Mesenchymal stem cell (in vitro differentiated cells and primary cell): ENCODE measurements at regions not wholly inside any gene's neighbourhood (a gene's known extent, or its start where the extent isn't known, plus 50 kb on each side); places are given as distances from the start of the nearest gene placed in this dataset.

Experiments used
- DNase-seq: peaks from one replicate; pipeline ENCODE4 v3.0.0-alpha.2; 2013
- H2AFZ ChIP-seq: one replicate; pipeline ENCODE4 v1.6.1; 2013; ENCODE audit warnings: low read depth, mild to moderate bottlenecking, control low read depth, inconsistent platforms, low read length, moderate library complexity
- H2AK5ac ChIP-seq: 2 replicates; pipeline ENCODE4 v1.6.1; 2013; ENCODE audit warnings: low read length, moderate library complexity, mild to moderate bottlenecking, inconsistent platforms; ENCODE audit not compliant: severe bottlenecking
- H2BK120ac ChIP-seq: one replicate; pipeline ENCODE4 v1.6.1; 2013; ENCODE audit warnings: low read depth, mild to moderate bottlenecking, inconsistent platforms, low read length, moderate library complexity
- H2BK12ac ChIP-seq, 2 experiments: one replicate each; pipeline ENCODE4 v1.6.1; 2013; ENCODE audit warnings: inconsistent platforms in 2 of 2, low read length in 2 of 2, mild to moderate bottlenecking in 2 of 2, moderate library complexity in 2 of 2, control low read depth in 1 of 2
- H2BK15ac ChIP-seq: one replicate; pipeline ENCODE4 v1.6.1; 2013; ENCODE audit warnings: mild to moderate bottlenecking, low read depth, inconsistent platforms; ENCODE audit not compliant: poor library complexity, severe bottlenecking
- H2BK5ac ChIP-seq: 2 replicates; pipeline ENCODE4 v1.6.1; 2013; ENCODE audit warnings: low read depth, mild to moderate bottlenecking, low read length, control low read depth, inconsistent platforms; ENCODE audit not compliant: poor library complexity, severe bottlenecking
- H3K14ac ChIP-seq, 2 experiments: one replicate each; pipeline ENCODE4 v1.6.1; 2013; ENCODE audit warnings: inconsistent platforms in 2 of 2, low read length in 2 of 2, control low read depth in 1 of 2, mild to moderate bottlenecking in 1 of 2, moderate library complexity in 1 of 2
- H3K18ac ChIP-seq, 2 experiments: one replicate each; pipeline ENCODE4 v1.6.1; 2013; ENCODE audit warnings: inconsistent platforms in 2 of 2, low read length in 2 of 2, control low read depth in 1 of 2, low read depth in 1 of 2, mild to moderate bottlenecking in 1 of 2
- H3K23ac ChIP-seq, 2 experiments: one replicate each; pipeline ENCODE4 v1.6.1; 2013; ENCODE audit warnings: inconsistent platforms in 2 of 2, low read length in 2 of 2, mild to moderate bottlenecking in 2 of 2, moderate library complexity in 2 of 2, control low read depth in 1 of 2
- H3K27ac ChIP-seq: 2 replicates; pipeline ENCODE4 v1.5.1; 2013; ENCODE audit warnings: mild to moderate bottlenecking, moderate library complexity, low read length, control low read depth, inconsistent platforms; ENCODE audit not compliant: poor library complexity, severe bottlenecking
- H3K27me3 ChIP-seq, 2 experiments: 2 replicates each; pipeline versions ENCODE4 v1.6.1 to v1.7.0; 2013; ENCODE audit warnings: low read length in 2 of 2, mild to moderate bottlenecking in 2 of 2, moderate library complexity in 2 of 2, control low read depth in 1 of 2, inconsistent platforms in 1 of 2; ENCODE audit not compliant: control insufficient read depth in 1 of 2, insufficient read depth in 1 of 2
- H3K36me3 ChIP-seq, 2 experiments: 2 replicates each; pipeline versions ENCODE4 v1.6.1 to v1.7.0; 2013; ENCODE audit warnings: low read length in 2 of 2, control low read depth in 1 of 2, inconsistent platforms in 1 of 2, low read depth in 1 of 2, mild to moderate bottlenecking in 1 of 2; ENCODE audit not compliant: insufficient read depth in 2 of 2, control insufficient read depth in 1 of 2
- H3K4ac ChIP-seq, 2 experiments: one replicate each; pipeline ENCODE4 v1.6.1; 2013; ENCODE audit warnings: inconsistent platforms in 2 of 2, low read length in 2 of 2, mild to moderate bottlenecking in 2 of 2, moderate library complexity in 2 of 2, control low read depth in 1 of 2, low read depth in 1 of 2
- H3K4me1 ChIP-seq: 2 replicates; pipeline ENCODE4 v1.6.1; 2013; ENCODE audit warnings: low read depth, low read length, control low read depth; ENCODE audit not compliant: control insufficient read depth, insufficient read depth
- H3K4me2 ChIP-seq: 2 replicates; pipeline ENCODE4 v1.6.1; 2013; ENCODE audit warnings: low read length, mild to moderate bottlenecking, inconsistent platforms; ENCODE audit not compliant: poor library complexity, severe bottlenecking
- H3K4me3 ChIP-seq, 2 experiments: 2 replicates each; pipeline versions ENCODE4 v1.5.1 to v1.7.0; 2013; ENCODE audit warnings: low read length in 2 of 2, mild to moderate bottlenecking in 2 of 2, control low read depth in 1 of 2, low read depth in 1 of 2; ENCODE audit not compliant: insufficient read depth in 1 of 2
- H3K79me1 ChIP-seq: replicated peaks from 2 replicates; pipeline ENCODE4 v1.6.1; 2013; ENCODE audit warnings: mild to moderate bottlenecking, control low read depth, low read length, inconsistent platforms; ENCODE audit not compliant: poor library complexity, severe bottlenecking
- H3K9ac ChIP-seq: 2 replicates; pipeline ENCODE4 v1.7.0; 2013; ENCODE audit warnings: mild to moderate bottlenecking, low read length, moderate library complexity
- H3K9me3 ChIP-seq: 2 replicates; pipeline ENCODE4 v1.7.0; 2013; ENCODE audit warnings: mild to moderate bottlenecking, low read length; ENCODE audit not compliant: control insufficient read depth
- H4K8ac ChIP-seq: one replicate; pipeline ENCODE4 v1.6.1; 2013; ENCODE audit warnings: inconsistent platforms, mild to moderate bottlenecking, low read length, moderate library complexity
- H4K91ac ChIP-seq: one replicate; pipeline ENCODE4 v1.6.1; 2013; ENCODE audit warnings: mild to moderate bottlenecking, low read length, inconsistent platforms
- WGBS: methylation state at CpG from one replicate; pipeline ENCODE4 v1.1.7; 2013; ENCODE audit warnings: mixed read lengths; 5-methylcytosine and 5-hydroxymethylcytosine counted together

- H3K9ac ChIP-seq, result no peak overlapping the region
These were observed 792.8 kb downstream of the ADGRL2 start for GRCh38 chr1:82593561-82593960.

GRCh38 chr1:82589588-82589987, 788.9 kb downstream of the ADGRL2 start:
- no peak overlapping the region for H3K18ac ChIP-seq

More at GRCh38 chr1:82593561-82593960, 792.8 kb downstream of the ADGRL2 start:
- no peak overlapping the region for H3K14ac ChIP-seq
- H2AFZ ChIP-seq, result no peak overlapping the region
- no peak overlapping the region for H3K18ac ChIP-seq
- no peak overlapping the region for H3K23ac ChIP-seq
- no peaks in the 10 kb centered on the region for H3K27me3 ChIP-seq
- no peak overlapping the region for H2AK5ac ChIP-seq
- H2BK5ac ChIP-seq, result no peak overlapping the region
- H2BK120ac ChIP-seq, result no peak overlapping the region
- no peak overlapping the region for H4K91ac ChIP-seq
- no peak overlapping the region for H2BK15ac ChIP-seq
- no peak overlapping the region for H3K27ac ChIP-seq
- no peak overlapping the region for H2BK12ac ChIP-seq
- no peak overlapping the region for H3K4me3 ChIP-seq
- H3K4me2 ChIP-seq, result no peak overlapping the region
- no peak overlapping the region for H4K8ac ChIP-seq
- DNase-seq, result no peak
- no peaks in the 10 kb centered on the region for H3K36me3 ChIP-seq
- no peaks in the 10 kb centered on the region for H3K9me3 ChIP-seq
- no peak overlapping the region for H3K4ac ChIP-seq
- no peaks in the 10 kb centered on the region for H3K79me1 ChIP-seq
- no peaks in the 10 kb centered on the region for H3K4me1 ChIP-seq
- WGBS, result 83% methylated on average over 1 of the region's 2 CpGs

GRCh38 chr1:82587371-82587770, 786.6 kb downstream of the ADGRL2 start:
- H3K79me1 ChIP-seq, result no peaks in the 10 kb centered on the region
- H3K23ac ChIP-seq, result no peak overlapping the region
- no peak overlapping the region for H2AFZ ChIP-seq
- no peak overlapping the region for H3K4me2 ChIP-seq
- H3K4ac ChIP-seq, result no peak overlapping the region
- no peaks in the 10 kb centered on the region for H3K27me3 ChIP-seq
- no peak for DNase-seq
- H2BK120ac ChIP-seq, result no peak overlapping the region
- H3K14ac ChIP-seq, result no peak overlapping the region
- H4K8ac ChIP-seq, result no peak overlapping the region
- no peak overlapping the region for H3K18ac ChIP-seq
- WGBS, result 80% methylated on average over 1 of the region's 1 CpG
- H2AK5ac ChIP-seq, result no peak overlapping the region
- no peak overlapping the region for H2BK12ac ChIP-seq
- H2BK5ac ChIP-seq, result no peak overlapping the region
- no peak overlapping the region for H2BK15ac ChIP-seq
- H3K27ac ChIP-seq, result no peak overlapping the region
- H3K9ac ChIP-seq, result no peak overlapping the region
- H3K9me3 ChIP-seq, result no peaks in the 10 kb centered on the region
- H3K36me3 ChIP-seq, result no peaks in the 10 kb centered on the region
- no peaks in the 10 kb centered on the region for H3K4me1 ChIP-seq
- H3K4me3 ChIP-seq, result no peak overlapping the region
- no peak overlapping the region for H4K91ac ChIP-seq

More at GRCh38 chr1:82589588-82589987, 788.9 kb downstream of the ADGRL2 start:
- Histone ChIP-seq H3K36me3 (no peaks in the 10 kb centered on the region), H2BK15ac (no peak overlapping the region), H2AFZ (no peak overlapping the region), H4K8ac (no peak overlapping the region), H3K4me2 (no peak overlapping the region), H3K14ac (no peak overlapping the region), H4K91ac (no peak overlapping the region), H3K79me1 (no peaks in the 10 kb centered on the region), H3K4me1 (no peaks in the 10 kb centered on the region), H3K4ac (no peak overlapping the region), H3K27ac (no peak overlapping the region), H2AK5ac (no peak overlapping the region), H2BK12ac (no peak overlapping the region), H3K27me3 (no peaks in the 10 kb centered on the region), H3K4me3 (no peak overlapping the region), H3K9ac (no peak overlapping the region), H2BK5ac (no peak overlapping the region), H2BK120ac (no peak overlapping the region), H3K23ac (no peak overlapping the region), H3K9me3 (no peaks in the 10 kb centered on the region)
- 100% methylated on average over 5 of the region's 5 CpGs for WGBS
- DNase-seq, result no peak

- no peak overlapping the region for H2BK15ac ChIP-seq
- H3K79me1 ChIP-seq, result no peaks in the 10 kb centered on the region
- no peak overlapping the region for H3K27ac ChIP-seq
- H3K36me3 ChIP-seq, result no peaks in the 10 kb centered on the region
- no peak overlapping the region for H4K8ac ChIP-seq
- H3K4me1 ChIP-seq, result no peaks in the 10 kb centered on the region
- H3K18ac ChIP-seq, result no peak overlapping the region
- DNase-seq, result no peak
- H3K9ac ChIP-seq, result no peak overlapping the region
- no peak overlapping the region for H4K91ac ChIP-seq
- no peak overlapping the region for H3K14ac ChIP-seq
- no peak overlapping the region for H2AK5ac ChIP-seq
- H3K4me3 ChIP-seq, result no peak overlapping the region
- no peak overlapping the region for H2AFZ ChIP-seq
- H2BK12ac ChIP-seq, result no peak overlapping the region
- no peaks in the 10 kb centered on the region for H3K9me3 ChIP-seq
- no peak overlapping the region for H3K4ac ChIP-seq
- H3K27me3 ChIP-seq, result no peaks in the 10 kb centered on the region
- no peak overlapping the region for H2BK5ac ChIP-seq
- no peak overlapping the region for H2BK120ac ChIP-seq
- H3K23ac ChIP-seq, result no peak overlapping the region
- no peak overlapping the region for H3K4me2 ChIP-seq
These were observed 785.7 kb downstream of the ADGRL2 start for GRCh38 chr1:82586473-82586872.
